ENCODE measurements at regions not wholly inside any gene's neighbourhood (a gene's known extent, or its start where the extent isn't known, plus 50 kb on each side); places are given as distances from the start of the nearest gene placed in this dataset.

GRCh38 chr6:154561750-154562149 lies 51.3 kb upstream of the CNKSR3 start:
- no peaks in the 10 kb centered on the region for H3K4me1 Mint-ChIP-seq (ENCODE audit: low read depth)
- H3K9me3 Mint-ChIP-seq, result no peaks in the 10 kb centered on the region

GRCh38 chr6:154565331-154565730 lies 54.8 kb upstream of the CNKSR3 start:
- H3K4me1 Mint-ChIP-seq (ENCODE audit: low read depth), result no peaks in the 10 kb centered on the region
- no peak overlapping the region for H3K27ac Mint-ChIP-seq
- no peaks in the 10 kb centered on the region for H3K9me3 Mint-ChIP-seq
- DNase-seq, result no peak
- peaks cover 2% of the 10 kb centered on the region for H3K27me3 Mint-ChIP-seq
- no peak overlapping the region for H3K4me3 Mint-ChIP-seq
- H3K36me3 Mint-ChIP-seq (ENCODE audit: low read depth), result no peaks in the 10 kb centered on the region

More at GRCh38 chr6:154561750-154562149, 51.3 kb upstream of the CNKSR3 start:
- Mint-ChIP-seq H3K27me3 (peaks cover 3% of the 10 kb centered on the region), H3K27ac (no peak overlapping the region), H3K36me3 (ENCODE audit: low read depth) (no peaks in the 10 kb centered on the region), H3K4me3 (no peak overlapping the region)
- DNase-seq, result no peak

GRCh38 chr6:154566866-154567265 lies 56.4 kb upstream of the CNKSR3 start:
- Mint-ChIP-seq H3K36me3 (ENCODE audit: low read depth) (no peaks in the 10 kb centered on the region), H3K4me1 (ENCODE audit: low read depth) (no peaks in the 10 kb centered on the region), H3K27ac (no peak overlapping the region), H3K9me3 (no peaks in the 10 kb centered on the region), H3K27me3 (peaks cover 2% of the 10 kb centered on the region), H3K4me3 (no peak overlapping the region)
- DNase-seq, result no peak

- H3K4me1 Mint-ChIP-seq (ENCODE audit: low read depth), result no peaks in the 10 kb centered on the region
- H3K4me3 Mint-ChIP-seq, result no peak overlapping the region
- H3K9me3 Mint-ChIP-seq, result no peaks in the 10 kb centered on the region
- H3K27me3 Mint-ChIP-seq, result peaks cover 7% of the 10 kb centered on the region
- no peaks in the 10 kb centered on the region for H3K36me3 Mint-ChIP-seq (ENCODE audit: low read depth)
- H3K27ac Mint-ChIP-seq, result no peak overlapping the region
- DNase-seq, result no peak
Observed at GRCh38 chr6:154567695-154568220, 57.3 kb upstream of the CNKSR3 start.

- Mint-ChIP-seq H3K36me3 (ENCODE audit: low read depth) (no peaks in the 10 kb centered on the region), H3K27me3 (peaks cover 9% of the 10 kb centered on the region), H3K9me3 (no peaks in the 10 kb centered on the region), H3K4me1 (ENCODE audit: low read depth) (no peaks in the 10 kb centered on the region), H3K27ac (no peak overlapping the region), H3K4me3 (no peak overlapping the region)
- no peak for DNase-seq
Observed at GRCh38 chr6:154569156-154569862, 58.8 kb upstream of the CNKSR3 start.

- no peak overlapping the region for H3K27ac Mint-ChIP-seq
- DNase-seq, result no peak
- no peaks in the 10 kb centered on the region for H3K4me1 Mint-ChIP-seq (ENCODE audit: low read depth)
- no peak overlapping the region for H3K4me3 Mint-ChIP-seq
- no peaks in the 10 kb centered on the region for H3K9me3 Mint-ChIP-seq
- no peaks in the 10 kb centered on the region for H3K36me3 Mint-ChIP-seq (ENCODE audit: low read depth)
- peaks cover 9% of the 10 kb centered on the region for H3K27me3 Mint-ChIP-seq
Observed at GRCh38 chr6:154570505-154570904, 60.0 kb upstream of the CNKSR3 start.

GRCh38 chr6:154572556-154572955 lies 62.1 kb upstream of the CNKSR3 start:
- no peak for DNase-seq
- Mint-ChIP-seq H3K9me3 (no peaks in the 10 kb centered on the region), H3K4me1 (ENCODE audit: low read depth) (no peaks in the 10 kb centered on the region), H3K4me3 (no peak overlapping the region), H3K27ac (no peak overlapping the region), H3K27me3 (peaks cover 9% of the 10 kb centered on the region), H3K36me3 (ENCODE audit: low read depth) (no peaks in the 10 kb centered on the region)

- Mint-ChIP-seq H3K27ac (no peak overlapping the region), H3K27me3 (no peaks in the 10 kb centered on the region), H3K4me1 (ENCODE audit: low read depth) (no peaks in the 10 kb centered on the region), H3K36me3 (ENCODE audit: low read depth) (no peaks in the 10 kb centered on the region), H3K9me3 (peaks cover 10% of the 10 kb centered on the region), H3K4me3 (no peak overlapping the region)
- DNase-seq, result no peak
Observed at GRCh38 chr6:154578004-154578559, 67.6 kb upstream of the CNKSR3 start.

GRCh38 chr6:154579046-154579445 lies 68.6 kb upstream of the CNKSR3 start:
- DNase-seq, result no peak
- H3K4me3 Mint-ChIP-seq, result no peak overlapping the region
- H3K27ac Mint-ChIP-seq, result no peak overlapping the region

GRCh38 chr6:154579485-154579884 lies 69.0 kb upstream of the CNKSR3 start:
- no peaks in the 10 kb centered on the region for H3K36me3 Mint-ChIP-seq (ENCODE audit: low read depth)
- peaks cover 10% of the 10 kb centered on the region for H3K9me3 Mint-ChIP-seq
- H3K27me3 Mint-ChIP-seq, result no peaks in the 10 kb centered on the region
- H3K27ac Mint-ChIP-seq, result no peak overlapping the region
- no peak overlapping the region for H3K4me3 Mint-ChIP-seq
- no peak for DNase-seq
- no peaks in the 10 kb centered on the region for H3K4me1 Mint-ChIP-seq (ENCODE audit: low read depth)

More at GRCh38 chr6:154579046-154579445, 68.6 kb upstream of the CNKSR3 start:
- Mint-ChIP-seq H3K27me3 (no peaks in the 10 kb centered on the region), H3K9me3 (peaks cover 10% of the 10 kb centered on the region), H3K4me1 (ENCODE audit: low read depth) (no peaks in the 10 kb centered on the region), H3K36me3 (ENCODE audit: low read depth) (no peaks in the 10 kb centered on the region)

- Mint-ChIP-seq H3K4me3 (no peak overlapping the region), H3K27me3 (no peaks in the 10 kb centered on the region), H3K9me3 (peaks cover 10% of the 10 kb centered on the region), H3K36me3 (ENCODE audit: low read depth) (no peaks in the 10 kb centered on the region), H3K4me1 (ENCODE audit: low read depth) (no peaks in the 10 kb centered on the region), H3K27ac (no peak overlapping the region)
- DNase-seq, result no peak
Observed at GRCh38 chr6:154580397-154581135, 70.1 kb upstream of the CNKSR3 start.

- no peak overlapping the region for H3K27ac Mint-ChIP-seq
- H3K9me3 Mint-ChIP-seq, result peaks cover 10% of the 10 kb centered on the region
- DNase-seq, result no peak
- no peaks in the 10 kb centered on the region for H3K36me3 Mint-ChIP-seq (ENCODE audit: low read depth)
- H3K27me3 Mint-ChIP-seq, result no peaks in the 10 kb centered on the region
- H3K4me3 Mint-ChIP-seq, result no peak overlapping the region
- H3K4me1 Mint-ChIP-seq (ENCODE audit: low read depth), result no peaks in the 10 kb centered on the region
Observed at GRCh38 chr6:154582696-154583095, 72.2 kb upstream of the CNKSR3 start.

GRCh38 chr6:154583546-154584188 lies 73.2 kb upstream of the CNKSR3 start:
- DNase-seq, result no peak
- Mint-ChIP-seq H3K27ac (no peak overlapping the region), H3K9me3 (peaks cover 10% of the 10 kb centered on the region), H3K4me3 (no peak overlapping the region), H3K36me3 (ENCODE audit: low read depth) (no peaks in the 10 kb centered on the region), H3K4me1 (ENCODE audit: low read depth) (no peaks in the 10 kb centered on the region), H3K27me3 (no peaks in the 10 kb centered on the region)

- H3K4me3 Mint-ChIP-seq, result no peak overlapping the region
- no peaks in the 10 kb centered on the region for H3K36me3 Mint-ChIP-seq (ENCODE audit: low read depth)
- no peaks in the 10 kb centered on the region for H3K27me3 Mint-ChIP-seq
- no peak overlapping the region for H3K27ac Mint-ChIP-seq
- no peak for DNase-seq
- H3K9me3 Mint-ChIP-seq, result no peaks in the 10 kb centered on the region
- H3K4me1 Mint-ChIP-seq (ENCODE audit: low read depth), result no peaks in the 10 kb centered on the region
Observed at GRCh38 chr6:154590756-154591155, 80.3 kb upstream of the CNKSR3 start.

All from activated T-cell treated with anti-CD3 and anti-CD28 coated beads, Interleukin-2, amount 50 U/mL, for 24 hours (primary cell).